SK-N-SH (cell line): ENCODE measurements at regions not wholly inside any gene's neighbourhood (a gene's known extent, or its start where the extent isn't known, plus 50 kb on each side); places are given as distances from the start of the nearest gene placed in this dataset.

Source experiments
- YY1 ChIP-seq: IDR thresholded peaks from 2 replicates; pipeline ENCODE4 v1.4.0; 2012; ENCODE audit warnings: low read depth, mild to moderate bottlenecking
- TF ChIP-seq, protein P1 (sequence below): fragments of 200-600 bp; sonication (generic); IDR thresholded peaks from 2 replicates; pipeline ENCODE4 v1.6.1; 2017; ENCODE audit warnings: antibody characterized with exemption, mild to moderate bottlenecking, moderate library complexity

DNA sequence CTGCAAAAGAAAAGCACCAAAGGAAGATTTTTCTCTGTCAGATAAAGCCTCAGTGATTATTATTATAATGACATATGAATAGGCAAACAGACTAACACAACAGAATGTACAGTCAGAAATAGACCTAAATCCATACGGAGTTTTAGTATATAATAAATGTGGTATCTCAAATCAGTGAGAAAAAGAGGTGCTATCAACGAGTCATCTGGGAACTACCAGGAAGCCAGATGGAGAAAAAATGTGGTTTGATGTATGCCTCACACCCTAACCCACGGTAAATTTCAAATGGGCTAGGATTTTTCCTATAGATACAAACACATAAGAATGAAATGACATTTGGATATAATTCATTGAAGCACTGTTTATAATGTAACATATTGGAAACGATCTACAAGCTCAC is 110.3 kb downstream of the ODF2L start:
- TF ChIP-seq, protein P1, sequence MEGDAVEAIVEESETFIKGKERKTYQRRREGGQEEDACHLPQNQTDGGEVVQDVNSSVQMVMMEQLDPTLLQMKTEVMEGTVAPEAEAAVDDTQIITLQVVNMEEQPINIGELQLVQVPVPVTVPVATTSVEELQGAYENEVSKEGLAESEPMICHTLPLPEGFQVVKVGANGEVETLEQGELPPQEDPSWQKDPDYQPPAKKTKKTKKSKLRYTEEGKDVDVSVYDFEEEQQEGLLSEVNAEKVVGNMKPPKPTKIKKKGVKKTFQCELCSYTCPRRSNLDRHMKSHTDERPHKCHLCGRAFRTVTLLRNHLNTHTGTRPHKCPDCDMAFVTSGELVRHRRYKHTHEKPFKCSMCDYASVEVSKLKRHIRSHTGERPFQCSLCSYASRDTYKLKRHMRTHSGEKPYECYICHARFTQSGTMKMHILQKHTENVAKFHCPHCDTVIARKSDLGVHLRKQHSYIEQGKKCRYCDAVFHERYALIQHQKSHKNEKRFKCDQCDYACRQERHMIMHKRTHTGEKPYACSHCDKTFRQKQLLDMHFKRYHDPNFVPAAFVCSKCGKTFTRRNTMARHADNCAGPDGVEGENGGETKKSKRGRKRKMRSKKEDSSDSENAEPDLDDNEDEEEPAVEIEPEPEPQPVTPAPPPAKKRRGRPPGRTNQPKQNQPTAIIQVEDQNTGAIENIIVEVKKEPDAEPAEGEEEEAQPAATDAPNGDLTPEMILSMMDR, result no peak
- TF ChIP-seq YY1, result no peak
